ENCODE measurements at regions not wholly inside any gene's neighbourhood (a gene's known extent, or its start where the extent isn't known, plus 50 kb on each side); places are given as distances from the start of the nearest gene placed in this dataset.

DNA sequence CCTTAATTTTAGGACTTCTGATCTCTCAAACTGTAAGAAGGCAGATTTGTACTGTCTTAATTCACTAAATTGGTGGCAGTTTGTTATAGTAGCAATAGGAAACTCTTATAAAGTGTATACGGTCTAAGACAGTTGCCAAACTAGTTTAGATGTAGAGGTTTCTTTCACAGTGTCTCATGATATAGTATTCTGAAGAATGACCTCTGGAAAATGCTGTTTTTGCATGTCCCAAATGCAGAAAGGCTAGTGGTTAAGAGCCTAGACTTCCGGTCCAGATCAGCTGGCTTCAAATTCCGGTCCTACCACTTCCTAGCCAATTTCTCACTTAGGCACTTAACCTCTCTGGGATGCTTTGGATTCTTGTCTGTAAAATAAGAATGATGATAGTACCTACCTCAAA, 538.5 kb downstream of the CENPC start:
- H3K27ac ChIP-seq (ENCODE audit: low read depth, low read length, poor library complexity, severe bottlenecking): no peak overlapping the region
- CTCF ChIA-PET: no interaction called here

DNA sequence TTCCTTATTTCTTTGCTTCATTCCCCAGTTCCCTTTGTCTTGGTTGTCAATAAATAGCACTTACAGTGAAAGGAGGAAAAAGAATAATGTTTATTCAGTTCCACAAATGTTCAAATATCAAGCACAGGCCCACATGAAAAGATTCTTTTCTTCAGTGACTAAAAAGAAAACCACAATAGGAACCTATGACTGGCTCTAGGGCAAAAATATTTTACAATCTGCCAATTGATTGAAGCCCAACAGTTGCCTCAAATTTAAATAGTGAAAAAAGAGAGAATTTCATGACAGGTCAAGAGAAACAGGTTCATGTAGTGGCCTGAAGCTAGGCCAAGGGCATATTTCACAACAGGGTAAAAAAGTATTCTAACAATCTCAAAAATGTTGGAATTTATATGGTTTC, 553.8 kb downstream of the CENPC start:
- CTCF ChIA-PET: no interaction called here
- no peak overlapping the region for H3K4me3 ChIP-seq (ENCODE audit: low read depth, low read length, poor library complexity, severe bottlenecking)
- POLR2A ChIA-PET (ENCODE audit: low non-redundant PET): no interaction called here
- H3K9me3 ChIP-seq (ENCODE audit: low read depth, low read length, poor library complexity, severe bottlenecking): no peaks in the 10 kb centered on the region
- TF ChIP-seq, protein P1, sequence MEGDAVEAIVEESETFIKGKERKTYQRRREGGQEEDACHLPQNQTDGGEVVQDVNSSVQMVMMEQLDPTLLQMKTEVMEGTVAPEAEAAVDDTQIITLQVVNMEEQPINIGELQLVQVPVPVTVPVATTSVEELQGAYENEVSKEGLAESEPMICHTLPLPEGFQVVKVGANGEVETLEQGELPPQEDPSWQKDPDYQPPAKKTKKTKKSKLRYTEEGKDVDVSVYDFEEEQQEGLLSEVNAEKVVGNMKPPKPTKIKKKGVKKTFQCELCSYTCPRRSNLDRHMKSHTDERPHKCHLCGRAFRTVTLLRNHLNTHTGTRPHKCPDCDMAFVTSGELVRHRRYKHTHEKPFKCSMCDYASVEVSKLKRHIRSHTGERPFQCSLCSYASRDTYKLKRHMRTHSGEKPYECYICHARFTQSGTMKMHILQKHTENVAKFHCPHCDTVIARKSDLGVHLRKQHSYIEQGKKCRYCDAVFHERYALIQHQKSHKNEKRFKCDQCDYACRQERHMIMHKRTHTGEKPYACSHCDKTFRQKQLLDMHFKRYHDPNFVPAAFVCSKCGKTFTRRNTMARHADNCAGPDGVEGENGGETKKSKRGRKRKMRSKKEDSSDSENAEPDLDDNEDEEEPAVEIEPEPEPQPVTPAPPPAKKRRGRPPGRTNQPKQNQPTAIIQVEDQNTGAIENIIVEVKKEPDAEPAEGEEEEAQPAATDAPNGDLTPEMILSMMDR (conservative IDR thresholded peaks at IDR 0.05; ENCODE audit: low read depth, low read length): no peak
- no peak for TF ChIP-seq EZH2 (IDR thresholded peaks at IDR 0.05; ENCODE audit: borderline replicate concordance, low read depth, low read length, poor library complexity, severe bottlenecking)
- H3K27me3 ChIP-seq (replicated peaks; ENCODE audit: insufficient read depth, low read depth, low read length, poor library complexity): no peaks in the 10 kb centered on the region
- BruUV-seq (replicated peaks): no TSS peak
- H3K27ac ChIP-seq (ENCODE audit: low read depth, low read length, poor library complexity, severe bottlenecking): no peak overlapping the region
- intact Hi-C loops (cut with micrococcal nuclease; ENCODE audit: unreplicated experiment): no loop called here
- no peak for DNase-seq (ENCODE audit: low spot score)
- H3K4me1 ChIP-seq (ENCODE audit: insufficient read depth, low read length, poor library complexity, severe bottlenecking): no peaks in the 10 kb centered on the region
- H3K36me3 ChIP-seq (ENCODE audit: insufficient read depth, low read length, poor library complexity, severe bottlenecking): no peaks in the 10 kb centered on the region

More for the DNA sequence above, 538.5 kb downstream of the CENPC start:
- Histone ChIP-seq H3K4me1 (ENCODE audit: insufficient read depth, low read length, poor library complexity, severe bottlenecking) (no peaks in the 10 kb centered on the region), H3K27me3 (replicated peaks; ENCODE audit: insufficient read depth, low read depth, low read length, poor library complexity) (no peaks in the 10 kb centered on the region), H3K36me3 (ENCODE audit: insufficient read depth, low read length, poor library complexity, severe bottlenecking) (no peaks in the 10 kb centered on the region), H3K4me3 (ENCODE audit: low read depth, low read length, poor library complexity, severe bottlenecking) (no peak overlapping the region), H3K9me3 (ENCODE audit: low read depth, low read length, poor library complexity, severe bottlenecking) (no peaks in the 10 kb centered on the region)
- POLR2A ChIA-PET (ENCODE audit: low non-redundant PET): no interaction called here
- no peak for DNase-seq (ENCODE audit: low spot score)
- no TSS peak for BruUV-seq (replicated peaks)
- no peak for TF ChIP-seq EZH2 (IDR thresholded peaks at IDR 0.05; ENCODE audit: borderline replicate concordance, low read depth, low read length, poor library complexity, severe bottlenecking)
- TF ChIP-seq, protein P1 (conservative IDR thresholded peaks at IDR 0.05; ENCODE audit: low read depth, low read length): no peak
- intact Hi-C loops (cut with micrococcal nuclease; ENCODE audit: unreplicated experiment): no loop called here

DNA sequence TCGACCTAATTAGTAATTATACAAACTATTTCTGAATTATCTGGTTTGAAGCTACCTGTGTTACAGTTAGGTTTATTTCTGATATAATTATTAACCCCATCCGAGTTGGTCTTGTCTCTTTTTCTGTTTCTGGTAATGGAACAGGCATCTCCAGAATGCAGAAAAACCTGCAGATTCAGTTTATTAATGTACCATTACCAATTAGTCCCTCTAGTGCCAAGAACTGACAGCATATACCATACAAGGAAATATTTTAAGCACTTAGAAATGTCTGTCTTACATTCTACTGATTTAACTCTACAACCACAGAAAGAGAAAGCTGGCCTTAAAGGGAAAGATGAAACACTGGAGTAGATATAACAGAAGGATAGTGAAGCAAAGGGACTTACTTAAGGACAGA, 570.6 kb downstream of the CENPC start:
- ChIA-PET POLR2A (ENCODE audit: low non-redundant PET) (no interaction called here), CTCF (no interaction called here)
- Histone ChIP-seq H3K9me3 (ENCODE audit: low read depth, low read length, poor library complexity, severe bottlenecking) (no peaks in the 10 kb centered on the region), H3K36me3 (ENCODE audit: insufficient read depth, low read length, poor library complexity, severe bottlenecking) (no peaks in the 10 kb centered on the region), H3K27me3 (replicated peaks; ENCODE audit: insufficient read depth, low read depth, low read length, poor library complexity) (no peaks in the 10 kb centered on the region), H3K27ac (ENCODE audit: low read depth, low read length, poor library complexity, severe bottlenecking) (no peak overlapping the region), H3K4me3 (ENCODE audit: low read depth, low read length, poor library complexity, severe bottlenecking) (no peak overlapping the region), H3K4me1 (ENCODE audit: insufficient read depth, low read length, poor library complexity, severe bottlenecking) (no peaks in the 10 kb centered on the region)
- TF ChIP-seq, protein P1 (conservative IDR thresholded peaks at IDR 0.05; ENCODE audit: low read depth, low read length): no peak
- TF ChIP-seq EZH2 (IDR thresholded peaks at IDR 0.05; ENCODE audit: borderline replicate concordance, low read depth, low read length, poor library complexity, severe bottlenecking): no peak
- DNase-seq (ENCODE audit: low spot score): no peak
- no TSS peak for BruUV-seq (replicated peaks)
- intact Hi-C loops (cut with micrococcal nuclease; ENCODE audit: unreplicated experiment): no loop called here
